ENCODE measurements at regions not wholly inside any gene's neighbourhood (a gene's known extent, or its start where the extent isn't known, plus 50 kb on each side); places are given as distances from the start of the nearest gene placed in this dataset.

GRCh38 chr9:78902051-78902450, 605.1 kb downstream of the PSAT1 start:
- TF ChIP-seq CTCF (IDR thresholded peaks at IDR 0.05) (no peak), POLR2A (IDR thresholded peaks at IDR 0.05) (no peak)
